ENCODE measurements at regions not wholly inside any gene's neighbourhood (a gene's known extent, or its start where the extent isn't known, plus 50 kb on each side); places are given as distances from the start of the nearest gene placed in this dataset.
"Not testable (repeated sequence)": the region's sequence is repeated elsewhere in the genome, so short reads cannot be mapped to it uniquely, and the experiment has no call there.

- POLR2A ChIA-PET: no interaction called here
- Histone ChIP-seq H3K9me3 (ENCODE audit: control insufficient read depth, insufficient read depth, low read depth, low read length) (no peaks in the 10 kb centered on the region), H3K4me1 (ENCODE audit: control insufficient read depth, insufficient read depth, low read length) (no peaks in the 10 kb centered on the region), H3K27ac (ENCODE audit: extremely low read depth, low read depth, low read length) (no peak overlapping the region), H3K4me3 (ENCODE audit: low read depth, low read length) (no peak overlapping the region), H3K36me3 (ENCODE audit: control insufficient read depth in 2 of 2, insufficient read depth in 1 of 2, low read length in 2 of 2) (no peaks in the 10 kb centered on the region)
- TF ChIP-seq ZNF558 (tag by site-specific recombination; IDR thresholded peaks at IDR 0.05): no peak
- CTCF ChIA-PET: interaction anchor here (0.6 to 1.6 kb wide), 2 partner anchors 9 to 246 kb away, joined by 4 to 5 read pairs; no protein-coding TSS in a partner anchor
These were observed 268.5 kb downstream of the SATB2 start for GRCh38 chr2:199189229-199189628.

- ChIA-PET CTCF (no interaction called here), POLR2A (no interaction called here)
- H3K27ac ChIP-seq (ENCODE audit: extremely low read depth, low read depth, low read length): no peak overlapping the region
- no peak for TF ChIP-seq ZNF558 (tag by site-specific recombination; IDR thresholded peaks at IDR 0.05)
- no peak for TF ChIP-seq ZNF23 (tag by site-specific recombination; IDR thresholded peaks at IDR 0.05; ENCODE audit: borderline replicate concordance)
- no peak for TF ChIP-seq REPIN1 (tag by site-specific recombination; IDR thresholded peaks at IDR 0.05; ENCODE audit: low read depth)
- TF ChIP-seq ZNF645 (tag by site-specific recombination; IDR thresholded peaks at IDR 0.05): no peak
- no peak for TF ChIP-seq ZNF19 (tag by site-specific recombination; IDR thresholded peaks at IDR 0.05; ENCODE audit: low read depth)
- TF ChIP-seq MZF1 (tag by site-specific recombination; IDR thresholded peaks at IDR 0.05; ENCODE audit: borderline replicate concordance): no peak
- TF ChIP-seq ZFP37 (tag by site-specific recombination; IDR thresholded peaks at IDR 0.05): no peak
- TF ChIP-seq ZNF426 (tag by site-specific recombination; IDR thresholded peaks at IDR 0.05): no peak
- no peak for TF ChIP-seq ZSCAN4 (tag by site-specific recombination; IDR thresholded peaks at IDR 0.05)
- TF ChIP-seq ZNF223 (tag by site-specific recombination; IDR thresholded peaks at IDR 0.05): no peak
- no peak for TF ChIP-seq ZNF2 (tag by site-specific recombination; IDR thresholded peaks at IDR 0.05)
- TF ChIP-seq ZFP3 (tag by site-specific recombination; IDR thresholded peaks at IDR 0.05; ENCODE audit: low read depth): no peak
- no peak for TF ChIP-seq ZNF10 (tag by site-specific recombination; IDR thresholded peaks at IDR 0.05)
- TF ChIP-seq SCRT1 (tag by site-specific recombination; IDR thresholded peaks at IDR 0.05; ENCODE audit: borderline replicate concordance): no peak
- TF ChIP-seq ZNF501 (tag by site-specific recombination; IDR thresholded peaks at IDR 0.05): no peak
- no peak for TF ChIP-seq PRDM2 (tag by site-specific recombination; IDR thresholded peaks at IDR 0.05; ENCODE audit: borderline replicate concordance)
- TF ChIP-seq ZNF664 (tag by site-specific recombination; IDR thresholded peaks at IDR 0.05): no peak
- no peak for TF ChIP-seq KLF17 (tag by site-specific recombination; IDR thresholded peaks at IDR 0.05)
- no peak for TF ChIP-seq ZNF777 (tag by site-specific recombination; IDR thresholded peaks at IDR 0.05; ENCODE audit: borderline replicate concordance)
- no peak overlapping the region for H3K4me3 ChIP-seq (ENCODE audit: low read depth, low read length)
- no peaks in the 10 kb centered on the region for H3K4me1 ChIP-seq (ENCODE audit: control insufficient read depth, insufficient read depth, low read length)
- H3K9me3 ChIP-seq (ENCODE audit: control insufficient read depth, insufficient read depth, low read depth, low read length): no peaks in the 10 kb centered on the region
- no peaks in the 10 kb centered on the region for H3K36me3 ChIP-seq (ENCODE audit: control insufficient read depth in 2 of 2, insufficient read depth in 1 of 2, low read length in 2 of 2)
These were observed 271.4 kb downstream of the SATB2 start for GRCh38 chr2:199186301-199186751.

- CTCF ChIA-PET; POLR2A ChIA-PET; H3K9me3 ChIP-seq (ENCODE audit: control insufficient read depth, insufficient read depth, low read depth, low read length); H3K36me3 ChIP-seq (ENCODE audit: control insufficient read depth in 2 of 2, insufficient read depth in 1 of 2, low read length in 2 of 2); H3K27ac ChIP-seq (ENCODE audit: extremely low read depth, low read depth, low read length); H3K4me3 ChIP-seq (ENCODE audit: low read depth, low read length); H3K4me1 ChIP-seq (ENCODE audit: control insufficient read depth, insufficient read depth, low read length): not testable (repeated sequence)
These were observed 272.6 kb downstream of the SATB2 start for GRCh38 chr2:199185174-199185573.
